ENCODE measurements at regions not wholly inside any gene's neighbourhood (a gene's known extent, or its start where the extent isn't known, plus 50 kb on each side); places are given as distances from the start of the nearest gene placed in this dataset.

DNA sequence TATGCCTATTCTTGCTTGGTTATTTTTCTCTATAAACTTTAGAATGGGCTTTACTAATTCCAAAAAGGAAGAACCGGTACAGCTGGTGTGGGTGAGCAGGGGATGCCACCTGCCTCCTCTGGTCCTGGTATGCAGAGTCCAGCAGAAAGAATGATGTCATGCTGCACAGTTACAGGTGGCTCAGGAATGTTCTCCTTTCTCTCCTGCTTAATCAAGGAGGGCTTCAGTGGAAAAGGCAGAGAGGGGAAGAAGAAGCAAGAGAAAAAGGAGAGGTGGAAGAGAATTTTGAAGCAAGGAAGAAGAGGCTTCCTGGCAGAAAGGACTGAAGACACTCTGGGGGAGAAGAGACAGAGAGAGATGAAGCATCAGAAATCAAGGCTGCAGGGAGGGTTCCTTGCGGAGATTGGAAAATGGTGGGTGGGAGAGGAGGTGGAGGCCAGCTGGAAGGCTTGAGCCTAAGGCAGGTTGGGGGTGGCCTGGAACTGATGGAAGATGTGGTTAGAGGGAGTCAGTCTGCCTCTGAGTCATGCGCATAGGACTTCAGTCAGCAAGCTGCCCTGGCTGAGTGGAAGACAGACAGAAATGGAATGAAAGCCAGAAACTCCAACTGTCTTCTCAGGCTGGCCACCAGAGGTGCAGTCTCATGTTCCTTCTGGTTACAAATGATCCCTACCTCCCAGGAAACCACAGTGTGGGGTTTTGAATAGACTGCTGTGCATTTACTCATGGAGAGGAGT is 64.6 kb upstream of the CRHR1 start:
- Mint-ChIP-seq H3K36me3 (ENCODE audit: low read depth) (no peaks in the 10 kb centered on the region), H3K27me3 (peaks cover 22% of the 10 kb centered on the region), H3K27ac (no peak overlapping the region), H3K9me3 (peaks cover 3% of the 10 kb centered on the region), H3K4me3 (no peak overlapping the region), H3K4me1 (ENCODE audit: low read depth) (no peaks in the 10 kb centered on the region)
- ATAC-seq (no peak), DNase-seq (no peak)
- TF ChIP-seq, protein P1, sequence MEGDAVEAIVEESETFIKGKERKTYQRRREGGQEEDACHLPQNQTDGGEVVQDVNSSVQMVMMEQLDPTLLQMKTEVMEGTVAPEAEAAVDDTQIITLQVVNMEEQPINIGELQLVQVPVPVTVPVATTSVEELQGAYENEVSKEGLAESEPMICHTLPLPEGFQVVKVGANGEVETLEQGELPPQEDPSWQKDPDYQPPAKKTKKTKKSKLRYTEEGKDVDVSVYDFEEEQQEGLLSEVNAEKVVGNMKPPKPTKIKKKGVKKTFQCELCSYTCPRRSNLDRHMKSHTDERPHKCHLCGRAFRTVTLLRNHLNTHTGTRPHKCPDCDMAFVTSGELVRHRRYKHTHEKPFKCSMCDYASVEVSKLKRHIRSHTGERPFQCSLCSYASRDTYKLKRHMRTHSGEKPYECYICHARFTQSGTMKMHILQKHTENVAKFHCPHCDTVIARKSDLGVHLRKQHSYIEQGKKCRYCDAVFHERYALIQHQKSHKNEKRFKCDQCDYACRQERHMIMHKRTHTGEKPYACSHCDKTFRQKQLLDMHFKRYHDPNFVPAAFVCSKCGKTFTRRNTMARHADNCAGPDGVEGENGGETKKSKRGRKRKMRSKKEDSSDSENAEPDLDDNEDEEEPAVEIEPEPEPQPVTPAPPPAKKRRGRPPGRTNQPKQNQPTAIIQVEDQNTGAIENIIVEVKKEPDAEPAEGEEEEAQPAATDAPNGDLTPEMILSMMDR (IDR thresholded peaks at IDR 0.05): peak; percentile 12
- ChIA-PET POLR2A (no interaction called here), CTCF (interaction anchor here (1.1 to 1.6 kb wide), 5 partner anchors 63 to 266 kb away, joined by 3 to 5 read pairs (median 4); no protein-coding TSS in a partner anchor)
- intact Hi-C loops (cut with micrococcal nuclease): no loop called here

DNA sequence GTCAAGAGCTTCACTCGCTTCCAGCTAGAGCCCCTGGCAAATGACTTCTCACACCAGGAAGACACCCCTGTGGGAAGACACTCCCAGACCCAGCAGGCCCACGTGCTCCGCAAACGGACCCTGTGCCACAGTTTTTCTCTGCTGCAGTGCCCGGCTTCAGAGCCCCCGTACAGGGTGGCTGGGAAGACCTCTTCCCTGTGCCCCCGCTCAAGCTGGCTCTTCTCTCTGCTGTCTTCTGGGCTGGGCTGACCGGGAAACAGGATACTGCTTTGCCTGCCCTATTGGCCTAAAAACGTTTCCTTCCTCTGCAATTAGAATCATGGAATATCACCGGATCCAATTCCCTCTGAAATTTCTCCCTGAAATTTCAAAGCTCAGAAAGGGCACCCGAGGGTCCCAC is 63.7 kb upstream of the CRHR1 start:
- Mint-ChIP-seq H3K27me3 (peaks cover 26% of the 10 kb centered on the region), H3K4me3 (no peak overlapping the region), H3K4me1 (ENCODE audit: low read depth) (no peaks in the 10 kb centered on the region), H3K27ac (no peak overlapping the region), H3K36me3 (ENCODE audit: low read depth) (no peaks in the 10 kb centered on the region), H3K9me3 (peaks cover 5% of the 10 kb centered on the region)
- TF ChIP-seq, protein P1 (IDR thresholded peaks at IDR 0.05): no peak
- intact Hi-C loops (cut with micrococcal nuclease): no loop called here
- POLR2A ChIA-PET: no interaction called here
- DNase-seq: no peak
- CTCF ChIA-PET: interaction anchor here (0.9 to 1.6 kb wide), 6 partner anchors 38 to 266 kb away, joined by 3 to 5 read pairs (median 4); no protein-coding TSS in a partner anchor
- ATAC-seq: no peak

DNA sequence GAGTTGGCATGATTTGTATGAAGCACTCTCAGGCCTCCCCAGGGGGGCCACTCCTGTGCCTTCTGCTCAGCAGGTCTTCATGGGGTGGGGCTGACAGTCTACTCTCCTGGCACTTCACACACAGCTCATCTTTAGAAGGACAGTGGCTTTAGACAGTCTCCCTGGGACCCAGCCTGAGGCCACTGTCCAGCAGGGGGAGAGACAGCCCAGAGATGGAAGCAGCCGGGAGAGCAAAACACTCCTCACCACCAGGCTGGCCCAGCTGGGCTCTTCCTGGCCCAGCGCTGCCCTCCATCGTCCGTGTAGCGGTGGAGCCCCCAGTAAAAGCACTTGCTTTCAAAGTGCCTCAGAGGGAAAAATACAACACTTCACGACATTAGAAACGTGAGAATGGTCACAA is 62.0 kb upstream of the CRHR1 start:
- Mint-ChIP-seq H3K4me1 (ENCODE audit: low read depth) (no peaks in the 10 kb centered on the region), H3K36me3 (ENCODE audit: low read depth) (no peaks in the 10 kb centered on the region), H3K27me3 (peaks cover 35% of the 10 kb centered on the region), H3K9me3 (peaks cover 5% of the 10 kb centered on the region), H3K27ac (no peak overlapping the region), H3K4me3 (no peak overlapping the region)
- DNase-seq (no peak), ATAC-seq (no peak)
- intact Hi-C loops (cut with micrococcal nuclease): no loop called here
- POLR2A ChIA-PET: no interaction called here
- TF ChIP-seq, protein P1 (IDR thresholded peaks at IDR 0.05): no peak
- CTCF ChIA-PET: no interaction called here

- DNase-seq (no peak), ATAC-seq (no peak)
- Mint-ChIP-seq H3K4me1 (ENCODE audit: low read depth) (no peaks in the 10 kb centered on the region), H3K36me3 (ENCODE audit: low read depth) (no peaks in the 10 kb centered on the region), H3K9me3 (peaks cover 17% of the 10 kb centered on the region), H3K27ac (no peak overlapping the region), H3K4me3 (no peak overlapping the region), H3K27me3 (peaks cover 37% of the 10 kb centered on the region)
- ChIA-PET CTCF (no interaction called here), POLR2A (no interaction called here)
- intact Hi-C loops (cut with micrococcal nuclease): no loop called here
- TF ChIP-seq, protein P1 (IDR thresholded peaks at IDR 0.05): no peak
Observed at GRCh38 chr17:45729294-45729907, 54.7 kb upstream of the CRHR1 start.

- DNase-seq: no peak
- intact Hi-C loops (cut with micrococcal nuclease): no loop called here
- Mint-ChIP-seq H3K4me1 (ENCODE audit: low read depth) (no peaks in the 10 kb centered on the region), H3K4me3 (no peak overlapping the region), H3K36me3 (ENCODE audit: low read depth) (no peaks in the 10 kb centered on the region), H3K27ac (no peak overlapping the region), H3K9me3 (peaks cover 15% of the 10 kb centered on the region), H3K27me3 (peaks cover 35% of the 10 kb centered on the region)
- TF ChIP-seq, protein P1 (IDR thresholded peaks at IDR 0.05): no peak
- POLR2A ChIA-PET: no interaction called here
- CTCF ChIA-PET: interaction anchor here (1.0 kb wide), 1 partner anchor 122 kb away, joined by 4 read pairs; no protein-coding TSS in a partner anchor
- no peak for ATAC-seq
Observed at GRCh38 chr17:45730192-45730591, 53.9 kb upstream of the CRHR1 start.
